ENCODE measurements at regions not wholly inside any gene's neighbourhood (a gene's known extent, or its start where the extent isn't known, plus 50 kb on each side); places are given as distances from the start of the nearest gene placed in this dataset.

DNA sequence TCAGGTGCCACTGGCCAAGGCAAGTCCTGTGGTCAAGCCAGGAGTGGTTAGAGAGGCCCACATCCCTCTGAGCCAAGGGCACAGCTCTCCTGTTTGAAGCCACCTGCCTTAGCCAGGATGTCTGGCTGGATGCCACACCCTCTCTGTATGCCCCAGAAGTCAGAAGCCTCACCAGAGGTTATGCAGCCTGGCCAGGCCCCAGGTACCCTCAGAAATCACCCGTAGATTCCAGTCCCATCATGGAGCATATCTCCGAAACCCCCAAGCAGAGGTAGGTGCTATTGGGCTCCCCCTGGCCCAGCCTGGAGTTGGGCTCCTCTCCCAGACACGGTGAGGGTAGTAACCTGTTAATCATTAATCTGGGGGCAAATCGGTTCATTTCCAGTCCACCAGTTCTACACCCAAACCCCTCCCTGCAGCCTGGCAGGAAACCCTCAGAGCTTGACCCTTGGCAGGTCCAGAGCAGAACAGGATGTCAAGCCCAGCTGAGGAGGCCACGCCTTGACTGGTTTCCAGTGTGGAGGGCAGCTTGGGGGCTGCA, 60.6 kb upstream of the TMEM97 start:
- TF ChIP-seq, protein P1, sequence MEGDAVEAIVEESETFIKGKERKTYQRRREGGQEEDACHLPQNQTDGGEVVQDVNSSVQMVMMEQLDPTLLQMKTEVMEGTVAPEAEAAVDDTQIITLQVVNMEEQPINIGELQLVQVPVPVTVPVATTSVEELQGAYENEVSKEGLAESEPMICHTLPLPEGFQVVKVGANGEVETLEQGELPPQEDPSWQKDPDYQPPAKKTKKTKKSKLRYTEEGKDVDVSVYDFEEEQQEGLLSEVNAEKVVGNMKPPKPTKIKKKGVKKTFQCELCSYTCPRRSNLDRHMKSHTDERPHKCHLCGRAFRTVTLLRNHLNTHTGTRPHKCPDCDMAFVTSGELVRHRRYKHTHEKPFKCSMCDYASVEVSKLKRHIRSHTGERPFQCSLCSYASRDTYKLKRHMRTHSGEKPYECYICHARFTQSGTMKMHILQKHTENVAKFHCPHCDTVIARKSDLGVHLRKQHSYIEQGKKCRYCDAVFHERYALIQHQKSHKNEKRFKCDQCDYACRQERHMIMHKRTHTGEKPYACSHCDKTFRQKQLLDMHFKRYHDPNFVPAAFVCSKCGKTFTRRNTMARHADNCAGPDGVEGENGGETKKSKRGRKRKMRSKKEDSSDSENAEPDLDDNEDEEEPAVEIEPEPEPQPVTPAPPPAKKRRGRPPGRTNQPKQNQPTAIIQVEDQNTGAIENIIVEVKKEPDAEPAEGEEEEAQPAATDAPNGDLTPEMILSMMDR (conservative IDR thresholded peaks at IDR 0.05 in 1 of 2, IDR thresholded peaks at IDR 0.05 in 1 of 2; ENCODE audit: low read depth in 1 of 2, low read length in 2 of 2): no peak
- TF ChIP-seq EZH2 (IDR thresholded peaks at IDR 0.05; ENCODE audit: low read length, missing control alignments): no peak

Data from fibroblast of lung (primary cell).